ENCODE measurements at regions not wholly inside any gene's neighbourhood (a gene's known extent, or its start where the extent isn't known, plus 50 kb on each side); places are given as distances from the start of the nearest gene placed in this dataset.

GRCh38 chr6:25136854-25137253, 142.3 kb upstream of the CARMIL1 start:
- Histone ChIP-seq H3K27me3 (replicated peaks in 1 of 4; ENCODE audit: control insufficient read depth in 3 of 4, extremely low read depth in 1 of 4, insufficient read depth in 3 of 4, low read length in 3 of 4) (no peaks in the 10 kb centered on the region), H3K79me1 (ENCODE audit: low read depth, low read length) (no peaks in the 10 kb centered on the region), H2BK20ac (ENCODE audit: low read length) (no peak overlapping the region), H3K36me3 (ENCODE audit: control insufficient read depth in 2 of 4, insufficient read depth in 4 of 4, low read length in 3 of 4) (no peaks in the 10 kb centered on the region; a peak in 1 of 8 replicates), H2AFZ (ENCODE audit: low read length) (no peak overlapping the region), H4K91ac (replicated peaks; ENCODE audit: insufficient read length, low read length) (no peak overlapping the region), H3K4ac (replicated peaks; ENCODE audit: insufficient read length, low read depth, low read length) (no peak overlapping the region), H3K4me3 (ENCODE audit: extremely low read depth in 1 of 4, insufficient read depth in 2 of 4, low read depth in 3 of 4, low read length in 4 of 4) (no peak overlapping the region), H3K4me1 (replicated peaks in 1 of 4; ENCODE audit: control insufficient read depth in 3 of 4, insufficient read depth in 4 of 4, low read length in 3 of 4) (no peaks in the 10 kb centered on the region), H2BK15ac (ENCODE audit: low read length) (no peak overlapping the region), H2BK12ac (ENCODE audit: low read depth, low read length) (no peak overlapping the region), H3K23me2 (ENCODE audit: low read depth, low read length) (no peaks in the 10 kb centered on the region; the same call in 1 of the 2 replicates), H3K56ac (replicated peaks; ENCODE audit: insufficient read length, low read depth, low read length) (no peak overlapping the region), H3K27ac (ENCODE audit: low read depth, low read length) (no peak overlapping the region), H3K14ac (ENCODE audit: insufficient read length) (no peak overlapping the region), H3K23ac (ENCODE audit: insufficient read length) (no peak overlapping the region), H4K20me1 (replicated peaks in 1 of 2; ENCODE audit: control insufficient read depth in 1 of 2, insufficient read depth in 2 of 2, low read length in 2 of 2) (no peaks in the 10 kb centered on the region), H3K4me2 (ENCODE audit: insufficient read depth in 1 of 2, low read depth in 2 of 2, low read length in 2 of 2) (no peak overlapping the region), H3K9me3 (ENCODE audit: insufficient read depth in 2 of 2, low read depth in 1 of 2, low read length in 1 of 2) (peaks cover 20 to 27% of the 10 kb centered on the region in 2 experiments), H4K8ac (ENCODE audit: extremely low read depth, insufficient read depth, low read length) (no peak overlapping the region), H2BK5ac (ENCODE audit: low read depth, low read length) (no peak overlapping the region), H2AK5ac (ENCODE audit: low read depth, low read length) (no peak overlapping the region), H4K5ac (ENCODE audit: insufficient read length, low read depth, low read length) (no peak overlapping the region), H3K18ac (ENCODE audit: extremely low read depth, low read length) (no peak overlapping the region), H3K79me2 (ENCODE audit: control insufficient read depth in 1 of 2, insufficient read depth in 2 of 2, low read length in 2 of 2) (no peaks in the 10 kb centered on the region), H2BK120ac (replicated peaks; ENCODE audit: low read depth, low read length) (no peak overlapping the region), H3K9ac (replicated peaks in 1 of 4; ENCODE audit: extremely low read depth in 1 of 4, low read depth in 3 of 4, low read length in 3 of 4) (no peak overlapping the region)
- FAIRE-seq (no peak), DNase-seq (ENCODE audit: low read depth in 1 of 2, low spot score in 2 of 2) (no peak)
- no peak for TF ChIP-seq SIX5 (IDR thresholded peaks at IDR 0.05; ENCODE audit: low read depth, low read length)
- no peak for TF ChIP-seq JUN (IDR thresholded peaks at IDR 0.05; ENCODE audit: low read depth, low read length)
- no peak for TF ChIP-seq GABPA (IDR thresholded peaks at IDR 0.05; ENCODE audit: borderline replicate concordance, insufficient read depth, low read length)
- TF ChIP-seq TAF1 (IDR thresholded peaks at IDR 0.05; ENCODE audit: low read depth, low read length): no peak
- no peak for TF ChIP-seq PHF8 (conservative IDR thresholded peaks at IDR 0.05; ENCODE audit: low read depth, low read length)
- TF ChIP-seq ZNF274 (IDR thresholded peaks at IDR 0.05; ENCODE audit: borderline replicate concordance, extremely low read depth, low read length): no peak
- TF ChIP-seq KDM4A (IDR thresholded peaks at IDR 0.05; ENCODE audit: low read depth, low read length, severe bottlenecking): no peak
- no peak for TF ChIP-seq KDM1A (IDR thresholded peaks at IDR 0.05; ENCODE audit: borderline replicate concordance, low read length)
- TF ChIP-seq ATF3 (IDR thresholded peaks at IDR 0.05; ENCODE audit: insufficient read depth, low read depth, low read length): no peak
- TF ChIP-seq, protein P1, sequence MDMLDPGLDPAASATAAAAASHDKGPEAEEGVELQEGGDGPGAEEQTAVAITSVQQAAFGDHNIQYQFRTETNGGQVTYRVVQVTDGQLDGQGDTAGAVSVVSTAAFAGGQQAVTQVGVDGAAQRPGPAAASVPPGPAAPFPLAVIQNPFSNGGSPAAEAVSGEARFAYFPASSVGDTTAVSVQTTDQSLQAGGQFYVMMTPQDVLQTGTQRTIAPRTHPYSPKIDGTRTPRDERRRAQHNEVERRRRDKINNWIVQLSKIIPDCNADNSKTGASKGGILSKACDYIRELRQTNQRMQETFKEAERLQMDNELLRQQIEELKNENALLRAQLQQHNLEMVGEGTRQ (IDR thresholded peaks at IDR 0.05; ENCODE audit: low read length): no peak
- TF ChIP-seq SUZ12 (IDR thresholded peaks at IDR 0.05; ENCODE audit: low read length): no peak
- 96% methylated on average over 3 of the region's 3 CpGs; no CpG with 5 or more reads in 1 of the 2 experiments for WGBS, 2 experiments (ENCODE audit: extremely low coverage in 1 of 2, insufficient coverage in 1 of 2, insufficient read length in 1 of 2, insufficient replicate concordance in 2 of 2, low coverage in 1 of 2, low lambda C conversion rate in 2 of 2, missing lambda C conversion rate in 1 of 2)
- POLR2A ChIA-PET (ENCODE audit: partially characterized antibody): no interaction called here
- CTCF ChIA-PET (ENCODE audit: partially characterized antibody): no interaction called here

Data from H1 (cell line).